SK-N-SH (cell line): ENCODE measurements at regions not wholly inside any gene's neighbourhood (a gene's known extent, or its start where the extent isn't known, plus 50 kb on each side); places are given as distances from the start of the nearest gene placed in this dataset.

Experiments
- CTCF ChIA-PET: fragments of 300-600, 350-600 bp; formaldehyde crosslinking; extraction: SDS; loops from one replicate; lab custom pipeline; 2021; lab: Yijun Ruan, JAX
- POLR2A ChIA-PET: fragments of 350-600 bp; sonication (Branson Sonifier 250); formaldehyde crosslinking; extraction: SDS; loops from one replicate; lab custom pipeline; 2020; ENCODE audit warnings: antibody characterized with exemption, inconsistent platforms; lab: Yijun Ruan, JAX
- DNase-seq: peaks from one replicate; pipeline ENCODE4 v3.0.0; 2012
- H2AFZ ChIP-seq: fragments of 200-600 bp; sonication (generic); 2 replicates; pipeline ENCODE4 v1.8.1; 2016; ENCODE audit warnings: antibody characterized with exemption, mild to moderate bottlenecking, low read depth
- H3F3A ChIP-seq: fragments of 200-600 bp; sonication (generic); replicated peaks from 2 replicates; pipeline ENCODE3; 2016; ENCODE audit warnings: antibody characterized with exemption, mild to moderate bottlenecking; ENCODE audit not compliant: insufficient read depth
- H3K27ac ChIP-seq, 2 experiments: fragments of 200-500 bp in 1 of 2; fragments of 200-600 bp in 1 of 2; sonication (Bioruptor generic) in 1 of 2; sonication (generic), shearing (Covaris generic) in 1 of 2; 2 replicates each; pipeline versions ENCODE4 v1.5.1 to v1.6.1; 2014 to 2016; ENCODE audit warnings: low read depth in 2 of 2, inconsistent platforms in 1 of 2, low read length in 1 of 2, mild to moderate bottlenecking in 1 of 2, mixed read lengths in 1 of 2
- H3K27me3 ChIP-seq: fragments of 200-600 bp; sonication (generic), shearing (Covaris generic); 2 replicates; pipeline ENCODE4 v1.6.1; 2016; ENCODE audit warnings: mixed run types; ENCODE audit not compliant: insufficient read depth
- H3K36me3 ChIP-seq, 2 experiments: fragments of 200-500 bp in 1 of 2; fragments of 200-600 bp in 1 of 2; sonication (Bioruptor generic) in 1 of 2; sonication (generic) in 1 of 2; replicated peaks in 1 of 2; 2 replicates each; pipeline versions ENCODE3 to v1.5.1; 2014 to 2016; ENCODE audit warnings: low read length in 1 of 2, mild to moderate bottlenecking in 1 of 2; ENCODE audit not compliant: insufficient read depth in 2 of 2, control insufficient read depth in 1 of 2
- H3K4me1 ChIP-seq, 2 experiments: fragments of 200-500 bp in 1 of 2; fragments of 200-600 bp in 1 of 2; sonication (Bioruptor generic) in 1 of 2; sonication (generic), shearing (Covaris generic) in 1 of 2; 2 replicates each; pipeline versions ENCODE4 v1.5.1 to v1.6.1; 2014 to 2016; ENCODE audit warnings: low read depth in 1 of 2, low read length in 1 of 2, mixed run types in 1 of 2; ENCODE audit not compliant: insufficient read depth in 2 of 2, control insufficient read depth in 1 of 2
- H3K4me2 ChIP-seq: fragments of 200-600 bp; sonication (generic), shearing (Covaris generic); 2 replicates; pipeline ENCODE4 v1.6.1; 2017; ENCODE audit warnings: mixed run types
- H3K4me3 ChIP-seq, 2 experiments: fragments of 200-500 bp in 1 of 2; fragments of 200-600 bp in 1 of 2; sonication (Bioruptor generic) in 1 of 2; sonication (generic), shearing (Covaris generic) in 1 of 2; 2 replicates each; pipeline versions ENCODE4 v1.5.1 to v1.8.1; 2014 to 2016; ENCODE audit warnings: low read depth in 2 of 2, inconsistent platforms in 1 of 2, low read length in 1 of 2, mild to moderate bottlenecking in 1 of 2, mixed read lengths in 1 of 2, moderate library complexity in 1 of 2
- H3K79me2 ChIP-seq: fragments of 200-600 bp; sonication (generic); 2 replicates; pipeline ENCODE4 v1.8.1; 2017; ENCODE audit warnings: mild to moderate bottlenecking; ENCODE audit not compliant: insufficient read depth
- H3K9ac ChIP-seq: fragments of 200-600 bp; sonication (generic); 2 replicates; pipeline ENCODE4 v1.6.1; 2017; ENCODE audit warnings: mixed run types
- H3K9me2 ChIP-seq: fragments of 200-600 bp; sonication (generic); 2 replicates; pipeline ENCODE4 v1.6.1; 2017; ENCODE audit warnings: mixed run types
- H3K9me3 ChIP-seq: fragments of 200-600 bp; sonication (generic); 2 replicates; pipeline ENCODE4 v1.6.1; 2017; ENCODE audit warnings: mixed run types, mild to moderate bottlenecking, moderate library complexity
- H4K20me1 ChIP-seq: fragments of 200-600 bp; sonication (generic); 2 replicates; pipeline ENCODE4 v1.6.1; 2017; ENCODE audit warnings: mild to moderate bottlenecking, mixed run types; ENCODE audit not compliant: insufficient read depth
- CHD2 ChIP-seq: fragments of 150-350 bp; IDR thresholded peaks from 2 replicates; pipeline ENCODE4 v1.6.1; 2018; ENCODE audit warnings: low read length; ENCODE audit not compliant: partially characterized antibody
- ELF1 ChIP-seq: IDR thresholded peaks from 2 replicates; pipeline ENCODE4 v1.4.0; 2012
- EP300 ChIP-seq, 2 experiments: IDR thresholded peaks; 2 replicates each; pipeline versions ENCODE4 v1.4.0 to v1.6.1; 2012; ENCODE audit warnings: borderline replicate concordance in 1 of 2, low read depth in 1 of 2, low read length in 1 of 2
- FOXJ3 ChIP-seq: sonication (generic); formaldehyde crosslinking; IDR thresholded peaks from 2 replicates; pipeline ENCODE4 v1.5.1; 2020; ENCODE audit warnings: mild to moderate bottlenecking, missing genetic modification reagents
- GATA2 ChIP-seq: sonication (generic); formaldehyde crosslinking; IDR thresholded peaks from 2 replicates; pipeline ENCODE4 v1.5.0; 2020; ENCODE audit warnings: mild to moderate bottlenecking, missing genetic modification reagents
- JUND ChIP-seq: IDR thresholded peaks from 2 replicates; pipeline ENCODE4 v1.4.0; 2012
- MEF2A ChIP-seq: IDR thresholded peaks from 2 replicates; pipeline ENCODE4 v1.4.0; 2012; ENCODE audit warnings: low read depth, borderline replicate concordance
- MXI1 ChIP-seq: IDR thresholded peaks from 2 replicates; pipeline ENCODE4 v1.6.1; 2012; ENCODE audit warnings: mild to moderate bottlenecking, low read depth, low read length, improper control_type of control experiment
- PBX3 ChIP-seq: IDR thresholded peaks from 2 replicates; pipeline ENCODE4; 2012
- POLR2AphosphoS5 ChIP-seq: IDR thresholded peaks from 2 replicates; pipeline ENCODE4 v1.6.1; 2012; ENCODE audit warnings: low read depth, low read length
- RAD21 ChIP-seq: IDR thresholded peaks from 2 replicates; pipeline ENCODE4 v1.6.1; 2012; ENCODE audit warnings: mild to moderate bottlenecking, low read length
- RCOR1 ChIP-seq: fragments of 150-350 bp; IDR thresholded peaks from 2 replicates; pipeline ENCODE4 v1.6.1; 2017; ENCODE audit warnings: antibody characterized with exemption, low read length
- REST ChIP-seq: IDR thresholded peaks from 2 replicates; pipeline ENCODE4 v1.6.1; 2012; ENCODE audit warnings: mild to moderate bottlenecking, low read depth, low read length, moderate library complexity
- SIN3A ChIP-seq: IDR thresholded peaks from 2 replicates; pipeline ENCODE4 v1.6.1; 2012; ENCODE audit warnings: low read depth, mild to moderate bottlenecking, low read length, moderate library complexity, borderline replicate concordance
- TCF12 ChIP-seq: IDR thresholded peaks from 2 replicates; pipeline ENCODE4 v1.4.0; 2012
- USF1 ChIP-seq: IDR thresholded peaks from 2 replicates; pipeline ENCODE4 v1.4.0; 2012; ENCODE audit warnings: low read depth, borderline replicate concordance
- YY1 ChIP-seq: IDR thresholded peaks from 2 replicates; pipeline ENCODE4 v1.4.0; 2012; ENCODE audit warnings: low read depth, mild to moderate bottlenecking
- ZBTB33 ChIP-seq: IDR thresholded peaks from 2 replicates; pipeline ENCODE4 v1.4.0; 2012; ENCODE audit warnings: low read depth, borderline replicate concordance
- WGBS: methylation state at CpG from one replicate; pipeline ENCODE4 v1.1.6; 2017; ENCODE audit warnings: low lambda C conversion rate; 5-methylcytosine and 5-hydroxymethylcytosine counted together
- TF ChIP-seq, protein P1 (sequence below): fragments of 200-600 bp; sonication (generic); IDR thresholded peaks from 2 replicates; pipeline ENCODE4 v1.6.1; 2017; ENCODE audit warnings: antibody characterized with exemption, mild to moderate bottlenecking, moderate library complexity

GRCh38 chr22:47371263-47372090 lies 609.0 kb downstream of the TBC1D22A start:
- H3K27ac ChIP-seq: no peak overlapping the region
- H3K4me1 ChIP-seq: no peaks in the 10 kb centered on the region
- ChIA-PET POLR2A (no interaction called here), CTCF (no interaction called here)
- TF ChIP-seq JUND (no peak), MEF2A (no peak), RCOR1 (no peak), MXI1 (no peak), YY1 (no peak), POLR2AphosphoS5 (no peak), ZBTB33 (no peak), USF1 (no peak), FOXJ3 (CRISPR knock-in tag) (no peak), REST (no peak), RAD21 (no peak), TCF12 (no peak), ELF1 (no peak), EP300 (IDR thresholded peaks at IDR 0.05; ENCODE audit: borderline replicate concordance in 1 of 2, low read depth in 1 of 2, low read length in 1 of 2) (no peak), GATA2 (CRISPR knock-in tag) (no peak), SIN3A (no peak), CHD2 (no peak), PBX3 (no peak)
- TF ChIP-seq, protein P1, sequence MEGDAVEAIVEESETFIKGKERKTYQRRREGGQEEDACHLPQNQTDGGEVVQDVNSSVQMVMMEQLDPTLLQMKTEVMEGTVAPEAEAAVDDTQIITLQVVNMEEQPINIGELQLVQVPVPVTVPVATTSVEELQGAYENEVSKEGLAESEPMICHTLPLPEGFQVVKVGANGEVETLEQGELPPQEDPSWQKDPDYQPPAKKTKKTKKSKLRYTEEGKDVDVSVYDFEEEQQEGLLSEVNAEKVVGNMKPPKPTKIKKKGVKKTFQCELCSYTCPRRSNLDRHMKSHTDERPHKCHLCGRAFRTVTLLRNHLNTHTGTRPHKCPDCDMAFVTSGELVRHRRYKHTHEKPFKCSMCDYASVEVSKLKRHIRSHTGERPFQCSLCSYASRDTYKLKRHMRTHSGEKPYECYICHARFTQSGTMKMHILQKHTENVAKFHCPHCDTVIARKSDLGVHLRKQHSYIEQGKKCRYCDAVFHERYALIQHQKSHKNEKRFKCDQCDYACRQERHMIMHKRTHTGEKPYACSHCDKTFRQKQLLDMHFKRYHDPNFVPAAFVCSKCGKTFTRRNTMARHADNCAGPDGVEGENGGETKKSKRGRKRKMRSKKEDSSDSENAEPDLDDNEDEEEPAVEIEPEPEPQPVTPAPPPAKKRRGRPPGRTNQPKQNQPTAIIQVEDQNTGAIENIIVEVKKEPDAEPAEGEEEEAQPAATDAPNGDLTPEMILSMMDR: no peak
- H3F3A ChIP-seq: no peaks in the 10 kb centered on the region
- no peaks in the 10 kb centered on the region for H3K79me2 ChIP-seq
- H4K20me1 ChIP-seq: no peaks in the 10 kb centered on the region
- no peaks in the 10 kb centered on the region for H3K36me3 ChIP-seq
- no peak overlapping the region for H3K4me3 ChIP-seq
- peaks cover 6% of the 10 kb centered on the region; the same call in 1 of the 2 replicates for H3K27me3 ChIP-seq
- 16% methylated on average over 10 of the region's 15 CpGs for WGBS
- no peaks in the 10 kb centered on the region for H3K9me3 ChIP-seq
- H3K4me2 ChIP-seq: no peak overlapping the region
- no peak for DNase-seq
- H3K9ac ChIP-seq: no peak overlapping the region
- no peaks in the 10 kb centered on the region for H3K9me2 ChIP-seq
- H2AFZ ChIP-seq: no peak overlapping the region
